Activated naive CD8-positive, alpha-beta T cell treated with anti-CD3 and anti-CD28 coated beads, Interleukin-2, amount 10 ng/mL, durations not matched to agents 7 days and 5 days (primary cell): ENCODE measurements at regions not wholly inside any gene's neighbourhood (a gene's known extent, or its start where the extent isn't known, plus 50 kb on each side); places are given as distances from the start of the nearest gene placed in this dataset.
"Not testable (repeated sequence)": the region's sequence is repeated elsewhere in the genome, so short reads cannot be mapped to it uniquely, and the experiment has no call there.

Experiments
- ATAC-seq: fragments of 150-1000 bp; cut with Tn5 transposase; one replicate; pipeline ENCODE4 v1.10.0; 2021; ENCODE audit warnings: low read depth, moderate library complexity
- POLR2A ChIA-PET: fragments of 350-600 bp; sonication (Branson Sonifier 250); formaldehyde crosslinking; loops from one replicate; lab custom pipeline; 2021; ENCODE audit warnings: antibody characterized with exemption; lab: Charles Lee
- DNase-seq: peaks from one replicate; pipeline ENCODE4 v3.0.0; 2021
- H3K27ac Mint-ChIP-seq: one replicate; pipeline ENCODE4 v1.8.0; 2022; ENCODE audit warnings: mild to moderate bottlenecking, mixed read lengths
- H3K27me3 Mint-ChIP-seq: one replicate; pipeline ENCODE4 v1.8.0; 2022; ENCODE audit warnings: mild to moderate bottlenecking, moderate library complexity, mixed read lengths
- H3K36me3 Mint-ChIP-seq: one replicate; pipeline ENCODE4 v1.8.0; 2021; ENCODE audit warnings: mild to moderate bottlenecking, mixed read lengths
- H3K4me1 Mint-ChIP-seq: one replicate; pipeline ENCODE4 v1.8.0; 2021; ENCODE audit warnings: mixed read lengths
- H3K4me3 Mint-ChIP-seq: one replicate; pipeline ENCODE4 v1.8.0; 2022; ENCODE audit warnings: mild to moderate bottlenecking, moderate library complexity, mixed read lengths
- H3K9me3 Mint-ChIP-seq: one replicate; pipeline ENCODE4 v1.8.0; 2021; ENCODE audit warnings: mixed read lengths

DNA sequence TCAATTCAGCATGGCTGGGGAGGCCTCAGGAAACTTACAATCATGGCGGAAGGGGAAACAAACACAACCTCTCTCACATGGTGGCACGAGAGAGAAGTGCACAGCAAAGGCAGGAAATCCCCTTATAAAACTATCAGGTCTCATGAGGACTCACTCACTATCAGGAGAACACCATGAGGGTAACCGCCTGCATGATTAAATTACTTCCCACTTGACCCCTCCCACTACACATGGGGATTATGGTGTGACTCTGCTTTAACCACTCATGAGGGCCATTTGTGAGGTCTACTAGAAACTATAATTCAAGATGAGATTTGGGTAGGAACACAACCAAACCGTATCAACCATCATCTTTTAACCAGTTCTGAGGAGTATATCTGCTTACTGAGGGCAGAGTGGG lies 387.4 kb upstream of the NFIA start:
- H3K36me3 Mint-ChIP-seq, result no peaks in the 10 kb centered on the region
- H3K27ac Mint-ChIP-seq, result no peak overlapping the region
- ATAC-seq, result no peak
- no peaks in the 10 kb centered on the region for H3K27me3 Mint-ChIP-seq
- H3K4me3 Mint-ChIP-seq, result no peak overlapping the region
- DNase-seq, result no peak
- H3K9me3 Mint-ChIP-seq, result no peaks in the 10 kb centered on the region
- POLR2A ChIA-PET, result no interaction called here
- H3K4me1 Mint-ChIP-seq, result no peaks in the 10 kb centered on the region

DNA sequence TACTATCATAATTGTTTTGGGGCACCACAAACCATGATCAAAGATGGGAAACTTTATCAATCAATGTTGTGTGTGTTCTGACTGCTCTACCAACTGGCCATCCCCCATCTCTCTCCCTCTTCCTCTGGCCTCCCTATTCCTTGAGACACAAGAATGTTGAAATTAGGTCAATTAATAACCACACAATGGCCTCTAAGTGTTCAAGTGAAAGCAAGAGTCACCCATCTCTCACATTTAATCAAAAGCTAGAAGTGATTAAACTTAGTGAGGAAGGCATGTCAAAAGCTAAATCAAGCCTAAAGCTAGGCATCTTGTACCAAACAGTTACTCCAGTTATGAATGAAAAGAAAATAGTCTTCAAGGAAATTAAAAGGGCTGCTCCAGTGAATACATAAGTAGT lies 390.3 kb upstream of the NFIA start:
- Mint-ChIP-seq H3K36me3 (no peaks in the 10 kb centered on the region), H3K27me3 (no peaks in the 10 kb centered on the region), H3K4me3 (no peak overlapping the region), H3K4me1 (no peaks in the 10 kb centered on the region), H3K9me3 (no peaks in the 10 kb centered on the region), H3K27ac (no peak overlapping the region)
- DNase-seq (no peak), ATAC-seq (no peak)
- POLR2A ChIA-PET, result no interaction called here

DNA sequence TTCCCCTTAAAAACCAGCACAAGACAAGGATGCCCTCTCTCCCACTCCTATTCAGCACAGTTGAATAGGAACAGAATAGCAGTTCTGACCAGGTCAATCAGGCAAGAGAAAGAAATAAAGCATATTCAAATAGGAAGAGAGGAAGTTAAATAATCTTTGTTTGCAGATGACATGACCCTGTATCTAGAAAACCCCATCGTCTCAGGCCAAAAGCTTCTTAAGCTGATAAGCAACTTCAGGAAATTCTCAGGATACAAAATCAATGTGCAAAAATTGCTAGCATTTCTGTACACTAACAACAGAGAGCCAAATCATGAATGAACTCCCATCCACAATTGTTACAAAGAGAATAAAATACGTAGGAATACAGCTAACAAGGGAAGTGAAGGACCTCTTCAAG lies 394.1 kb upstream of the NFIA start:
- H3K4me3 Mint-ChIP-seq, H3K27me3 Mint-ChIP-seq, ATAC-seq, H3K36me3 Mint-ChIP-seq, H3K27ac Mint-ChIP-seq, H3K4me1 Mint-ChIP-seq, DNase-seq, H3K9me3 Mint-ChIP-seq, POLR2A ChIA-PET: not testable (repeated sequence)

DNA sequence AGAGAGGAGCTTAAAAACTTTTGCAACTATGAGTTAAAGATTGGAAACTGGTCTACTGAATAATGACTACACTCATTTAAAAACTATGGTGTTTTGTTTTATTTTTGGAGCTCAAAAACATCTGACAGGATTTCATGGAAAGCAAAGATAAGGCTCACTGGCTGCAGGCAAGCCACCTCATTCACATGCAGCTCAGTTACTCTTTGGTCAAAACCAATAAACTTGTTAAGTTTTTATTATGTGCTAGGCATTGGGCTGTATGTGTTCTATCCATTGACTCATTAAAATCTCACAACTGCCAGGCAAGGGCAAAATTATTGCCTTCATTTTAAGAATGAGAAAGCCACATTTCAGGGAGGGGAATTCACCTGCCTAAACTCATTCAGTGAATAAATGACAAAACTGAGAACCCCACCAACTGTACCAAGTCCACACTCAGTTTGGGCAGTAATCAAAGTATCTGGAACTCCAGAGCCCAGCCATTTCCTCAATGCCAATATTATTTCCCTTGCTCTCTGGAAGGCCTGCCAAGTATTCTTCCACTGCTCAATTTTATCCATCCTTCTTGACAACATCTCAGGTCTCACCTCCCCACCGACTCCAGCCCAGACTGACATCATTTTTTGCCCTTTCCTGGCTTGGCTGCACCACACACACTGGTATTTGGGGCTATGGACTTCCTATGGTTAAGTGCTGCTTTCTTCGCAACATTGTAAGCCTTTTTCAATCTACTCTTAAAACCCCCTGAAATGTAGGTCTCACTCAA lies 401.1 kb upstream of the NFIA start:
- peaks cover 3% of the 10 kb centered on the region for H3K9me3 Mint-ChIP-seq
- no peak overlapping the region for H3K27ac Mint-ChIP-seq
- H3K4me3 Mint-ChIP-seq, result no peak overlapping the region
- ATAC-seq (no peak), DNase-seq (no peak)
- no peaks in the 10 kb centered on the region for H3K36me3 Mint-ChIP-seq
- H3K4me1 Mint-ChIP-seq, result no peaks in the 10 kb centered on the region
- H3K27me3 Mint-ChIP-seq, result no peaks in the 10 kb centered on the region
- POLR2A ChIA-PET, result no interaction called here

DNA sequence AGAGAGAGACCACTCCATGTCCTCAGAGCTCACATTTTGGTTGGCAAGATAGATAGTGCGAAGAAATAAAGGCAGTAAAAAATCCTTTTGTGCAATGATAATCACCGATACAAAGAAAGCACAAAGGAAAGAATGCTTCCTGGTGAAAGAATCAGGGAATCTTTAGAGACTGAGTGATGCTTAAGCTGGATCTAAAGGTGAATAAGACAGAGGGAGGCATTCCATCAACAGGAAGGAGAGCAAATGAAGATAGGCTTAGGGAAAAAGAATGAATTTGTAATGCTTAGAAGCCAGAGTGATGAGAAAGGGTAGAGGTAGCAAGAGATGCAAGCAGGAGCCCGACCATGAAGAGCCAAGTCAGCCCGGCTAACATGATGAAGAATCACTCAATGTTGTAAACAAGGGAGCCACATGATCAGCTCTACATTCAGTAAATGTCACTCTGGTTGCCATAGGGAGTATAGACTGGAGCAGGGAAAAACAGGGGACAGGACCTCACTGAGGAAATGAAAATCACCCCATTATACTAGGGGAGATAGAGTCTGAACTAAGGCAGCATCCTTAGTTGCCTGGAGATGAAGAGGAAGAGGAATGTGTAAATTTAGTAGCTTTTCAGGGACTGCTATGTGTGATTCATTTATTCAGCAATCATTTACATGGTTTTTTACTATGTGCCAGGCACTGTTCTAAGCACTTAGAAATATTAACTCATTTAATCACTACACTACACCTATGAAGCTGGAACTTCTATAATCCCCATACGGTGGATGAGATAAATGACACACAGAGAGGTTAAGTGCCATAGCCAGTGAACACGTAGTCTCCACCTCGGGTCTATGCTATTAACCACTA lies 402.6 kb upstream of the NFIA start:
- no peaks in the 10 kb centered on the region for H3K27me3 Mint-ChIP-seq
- peaks cover under 1% of the 10 kb centered on the region for H3K9me3 Mint-ChIP-seq
- H3K27ac Mint-ChIP-seq, result no peak overlapping the region
- H3K36me3 Mint-ChIP-seq, result no peaks in the 10 kb centered on the region
- H3K4me1 Mint-ChIP-seq, result no peaks in the 10 kb centered on the region
- POLR2A ChIA-PET, result no interaction called here
- H3K4me3 Mint-ChIP-seq, result no peak overlapping the region
- DNase-seq (no peak), ATAC-seq (no peak)

DNA sequence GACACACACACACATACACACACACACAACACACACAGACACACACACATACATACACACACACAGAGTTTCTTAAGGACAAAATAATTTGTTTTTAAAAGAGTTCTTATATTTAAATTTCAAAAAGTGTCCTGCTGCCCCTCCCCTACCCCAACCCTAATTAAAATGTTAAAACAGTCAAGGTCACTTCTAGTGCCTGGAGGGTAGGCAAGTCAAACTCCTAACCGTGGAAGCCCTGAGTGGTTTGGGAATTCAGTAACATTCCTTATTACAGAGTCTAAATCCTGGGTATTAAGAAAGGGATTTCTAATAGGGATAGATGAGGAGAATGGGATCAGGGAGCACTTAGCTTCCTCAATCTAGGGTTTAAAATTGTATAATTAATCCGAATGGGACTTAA lies 403.6 kb upstream of the NFIA start:
- H3K4me1 Mint-ChIP-seq, result no peaks in the 10 kb centered on the region

DNA sequence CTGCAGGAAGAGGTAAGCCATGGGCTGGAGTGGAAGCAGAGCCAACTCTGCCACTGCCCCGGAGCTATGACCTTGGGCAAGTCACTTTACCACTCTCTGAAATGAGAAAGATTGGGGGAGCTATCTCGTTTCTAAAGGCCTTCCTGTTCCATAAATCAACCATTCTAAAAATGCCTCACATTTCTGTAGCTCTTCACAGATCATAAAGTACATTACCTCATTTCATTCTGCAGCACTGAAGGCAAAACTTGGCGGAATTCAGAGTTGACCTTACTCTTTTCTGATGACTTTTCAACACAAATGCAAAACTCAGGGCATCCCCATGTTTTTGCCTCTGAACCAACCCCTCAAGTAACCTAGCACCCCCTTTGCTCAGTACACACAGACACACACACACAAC lies 404.0 kb upstream of the NFIA start:
- no peak overlapping the region for H3K27ac Mint-ChIP-seq
- ATAC-seq (no peak), DNase-seq (no peak)
- H3K27me3 Mint-ChIP-seq, result no peaks in the 10 kb centered on the region
- no peaks in the 10 kb centered on the region for H3K36me3 Mint-ChIP-seq
- H3K4me1 Mint-ChIP-seq, result no peaks in the 10 kb centered on the region
- H3K9me3 Mint-ChIP-seq, result no peaks in the 10 kb centered on the region
- POLR2A ChIA-PET, result no interaction called here
- H3K4me3 Mint-ChIP-seq, result no peak overlapping the region

More for the DNA sequence above, 403.6 kb upstream of the NFIA start:
- Mint-ChIP-seq H3K4me3 (no peak overlapping the region), H3K27me3 (no peaks in the 10 kb centered on the region), H3K9me3 (no peaks in the 10 kb centered on the region), H3K27ac (no peak overlapping the region), H3K36me3 (no peaks in the 10 kb centered on the region)
- DNase-seq (no peak), ATAC-seq (no peak)
- POLR2A ChIA-PET, result no interaction called here

DNA sequence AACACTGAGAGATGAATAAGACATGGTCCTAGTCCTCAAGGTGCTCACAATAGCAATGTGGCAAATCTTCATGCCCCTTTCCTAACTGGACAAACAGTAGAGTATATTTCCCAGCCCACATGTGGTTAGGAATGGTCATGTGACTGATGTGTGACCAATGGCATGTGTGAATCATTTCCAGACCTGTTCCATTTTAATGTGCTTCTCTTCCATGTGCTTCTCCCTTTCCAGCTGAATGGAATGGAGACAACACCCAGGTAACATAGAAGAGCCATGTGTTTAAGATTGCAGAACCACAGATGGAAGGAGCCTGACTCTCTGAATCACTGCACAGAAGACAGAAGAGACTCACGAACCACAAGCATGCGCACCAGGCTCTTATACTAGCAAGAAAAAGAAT lies 409.9 kb upstream of the NFIA start:
- Mint-ChIP-seq H3K36me3 (no peaks in the 10 kb centered on the region), H3K4me1 (no peaks in the 10 kb centered on the region), H3K4me3 (no peak overlapping the region), H3K27me3 (no peaks in the 10 kb centered on the region), H3K9me3 (no peaks in the 10 kb centered on the region), H3K27ac (no peak overlapping the region)
- no peak for DNase-seq
- POLR2A ChIA-PET, result no interaction called here
- ATAC-seq, result no peak

DNA sequence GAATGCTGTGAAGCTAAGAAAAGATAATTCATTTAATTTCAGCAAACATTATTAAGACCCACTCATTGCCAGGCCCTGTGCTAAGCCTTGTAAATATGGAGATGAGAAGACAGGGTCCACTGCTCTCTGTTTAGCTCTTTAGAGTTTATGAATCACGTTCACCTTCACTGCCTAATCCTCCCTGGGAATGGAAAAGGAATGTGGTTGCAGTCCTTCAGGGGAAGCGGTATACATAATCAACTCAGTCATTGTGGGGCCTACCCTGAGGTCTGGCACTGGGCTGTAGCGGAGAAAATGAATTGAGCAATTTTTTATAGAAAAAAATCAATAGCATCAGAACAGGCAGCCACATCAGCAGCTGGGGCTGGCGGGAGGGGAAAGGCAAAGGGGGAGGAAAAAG lies 412.1 kb upstream of the NFIA start:
- no peak overlapping the region for H3K4me3 Mint-ChIP-seq
- POLR2A ChIA-PET, result no interaction called here
- H3K27me3 Mint-ChIP-seq, result no peaks in the 10 kb centered on the region
- H3K27ac Mint-ChIP-seq, result no peak overlapping the region
- no peaks in the 10 kb centered on the region for H3K36me3 Mint-ChIP-seq
- no peaks in the 10 kb centered on the region for H3K9me3 Mint-ChIP-seq
- H3K4me1 Mint-ChIP-seq, result no peaks in the 10 kb centered on the region
- ATAC-seq (no peak), DNase-seq (no peak)

DNA sequence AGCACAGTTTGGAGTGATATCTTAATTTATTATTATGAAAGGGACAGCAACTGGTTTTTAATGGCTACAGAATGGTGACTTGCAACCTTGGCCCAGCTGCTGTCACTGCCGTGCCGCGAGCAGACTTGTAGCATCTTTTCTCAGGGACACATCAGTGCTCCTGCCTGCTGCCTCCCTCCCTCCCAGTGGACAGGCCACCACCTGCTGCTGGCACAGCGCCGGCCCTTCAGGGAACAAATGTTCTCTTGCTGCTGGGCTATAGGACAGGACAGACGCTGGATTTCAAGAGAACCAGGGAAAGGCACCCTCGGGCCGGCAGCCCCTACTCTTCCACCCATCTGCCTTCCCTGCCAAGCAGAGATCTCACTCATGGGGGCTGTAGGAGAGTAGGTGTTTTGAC lies 413.8 kb upstream of the NFIA start:
- H3K4me3 Mint-ChIP-seq, result no peak overlapping the region
- no peaks in the 10 kb centered on the region for H3K36me3 Mint-ChIP-seq
- POLR2A ChIA-PET, result no interaction called here
- no peaks in the 10 kb centered on the region for H3K9me3 Mint-ChIP-seq
- DNase-seq (no peak), ATAC-seq (no peak)
- no peak overlapping the region for H3K27ac Mint-ChIP-seq
- no peaks in the 10 kb centered on the region for H3K4me1 Mint-ChIP-seq
- no peaks in the 10 kb centered on the region for H3K27me3 Mint-ChIP-seq

DNA sequence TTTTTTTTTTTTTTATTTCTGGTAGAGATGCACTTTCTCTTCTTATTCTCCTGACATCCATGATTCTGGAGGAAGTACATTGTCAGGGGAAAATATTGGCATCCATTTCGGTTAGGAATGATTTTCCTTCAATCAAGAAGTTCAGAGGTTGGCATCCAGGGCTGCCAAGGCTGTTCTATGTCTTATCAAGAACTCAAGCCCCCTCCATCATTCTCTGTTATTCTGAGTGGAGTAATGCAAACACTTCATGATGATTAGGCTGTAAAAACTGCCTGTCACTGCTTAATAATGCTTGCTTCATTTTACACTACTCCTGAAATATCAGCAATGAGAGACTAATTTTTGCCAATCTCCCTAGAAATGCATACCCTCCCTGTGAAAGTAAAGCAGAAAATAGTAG lies 417.1 kb upstream of the NFIA start:
- ATAC-seq (no peak), DNase-seq (no peak)
- H3K27ac Mint-ChIP-seq, result no peak overlapping the region
- no peaks in the 10 kb centered on the region for H3K27me3 Mint-ChIP-seq
- no peaks in the 10 kb centered on the region for H3K9me3 Mint-ChIP-seq
- POLR2A ChIA-PET, result no interaction called here
- H3K36me3 Mint-ChIP-seq, result no peaks in the 10 kb centered on the region
- H3K4me3 Mint-ChIP-seq, result no peak overlapping the region
- no peaks in the 10 kb centered on the region for H3K4me1 Mint-ChIP-seq

DNA sequence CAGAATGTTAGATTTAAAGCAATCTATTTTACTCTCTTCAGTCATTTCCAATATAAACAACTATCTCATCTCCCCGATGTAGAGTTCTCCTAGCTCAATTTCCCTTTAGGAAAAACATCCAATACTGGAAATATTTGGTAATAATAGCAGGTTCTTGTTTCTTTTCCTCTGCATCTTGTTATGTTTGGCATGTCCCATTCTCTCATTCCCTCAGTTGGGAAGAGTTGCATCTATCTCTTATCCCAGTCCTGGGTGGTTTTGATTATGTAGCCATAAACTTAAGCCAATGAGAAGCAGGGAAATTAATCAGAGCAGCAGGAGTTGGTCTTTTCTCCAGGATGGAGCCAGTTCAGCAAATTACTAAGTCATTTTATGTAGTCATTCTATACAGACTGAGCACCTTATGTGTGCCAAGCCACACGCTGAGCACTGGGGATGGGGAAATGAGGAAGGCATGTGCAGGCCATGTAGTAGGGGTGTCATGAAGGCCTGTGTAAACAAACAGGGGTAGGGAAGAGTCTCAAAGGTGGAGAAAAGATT lies 418.2 kb upstream of the NFIA start:
- no peaks in the 10 kb centered on the region for H3K27me3 Mint-ChIP-seq
- POLR2A ChIA-PET, result no interaction called here
- no peaks in the 10 kb centered on the region for H3K9me3 Mint-ChIP-seq
- ATAC-seq (no peak), DNase-seq (no peak)
- no peak overlapping the region for H3K4me3 Mint-ChIP-seq
- H3K36me3 Mint-ChIP-seq, result no peaks in the 10 kb centered on the region
- no peaks in the 10 kb centered on the region for H3K4me1 Mint-ChIP-seq
- H3K27ac Mint-ChIP-seq, result no peak overlapping the region

DNA sequence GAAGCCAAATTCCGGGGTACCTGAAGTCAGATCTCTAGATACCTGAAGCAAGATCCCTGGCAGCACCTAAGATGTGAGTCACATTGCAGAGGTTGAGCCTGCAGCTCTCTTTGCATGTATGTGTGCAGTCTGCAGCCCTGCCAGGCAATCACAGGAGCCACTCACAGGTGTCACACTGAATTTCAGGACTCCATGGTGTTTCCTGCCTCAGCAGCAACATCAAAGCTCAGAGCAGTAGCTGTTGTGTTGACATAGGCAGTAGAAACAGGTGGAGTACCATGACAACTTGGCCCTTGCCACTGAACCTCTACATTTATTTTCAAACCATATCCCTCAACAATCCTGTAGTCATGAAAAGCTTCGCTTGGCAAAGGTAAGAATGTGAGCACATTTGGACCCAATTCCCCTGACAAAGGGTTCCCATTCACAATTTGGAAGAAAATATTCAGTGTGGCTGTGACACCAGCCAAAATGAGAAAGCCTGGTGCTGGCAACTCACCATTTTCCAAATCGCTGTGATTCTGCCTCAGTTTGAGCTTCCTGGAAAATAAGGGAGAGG lies 419.8 kb upstream of the NFIA start:
- DNase-seq, result no peak
- no peak overlapping the region for H3K4me3 Mint-ChIP-seq
- no peaks in the 10 kb centered on the region for H3K9me3 Mint-ChIP-seq
- no peaks in the 10 kb centered on the region for H3K4me1 Mint-ChIP-seq
- no peaks in the 10 kb centered on the region for H3K36me3 Mint-ChIP-seq
- POLR2A ChIA-PET, result no interaction called here
- H3K27me3 Mint-ChIP-seq, result no peaks in the 10 kb centered on the region
- no peak for ATAC-seq
- H3K27ac Mint-ChIP-seq, result no peak overlapping the region

DNA sequence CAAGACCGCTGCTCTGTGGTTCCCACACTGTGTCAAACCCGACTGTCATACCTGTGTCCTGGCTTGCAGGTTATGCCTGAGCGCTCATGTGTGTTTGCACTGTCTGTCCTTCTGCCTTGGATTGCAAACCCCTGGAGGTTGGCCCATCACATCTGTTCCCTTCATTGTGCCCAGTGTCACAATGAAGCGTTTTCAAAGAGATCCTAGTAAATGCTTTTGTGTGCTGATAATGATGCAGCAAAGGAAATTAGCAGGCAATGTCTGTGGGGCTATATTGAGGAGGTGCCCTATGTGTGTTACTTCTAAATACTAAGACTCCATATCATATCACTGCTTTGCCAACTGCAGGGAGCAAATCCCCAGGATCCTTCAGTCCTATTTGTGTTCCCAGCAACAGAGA lies 424.4 kb upstream of the NFIA start:
- no peaks in the 10 kb centered on the region for H3K9me3 Mint-ChIP-seq

More for the DNA sequence above, 424.4 kb upstream of the NFIA start:
- POLR2A ChIA-PET, result no interaction called here
- H3K27me3 Mint-ChIP-seq, result no peaks in the 10 kb centered on the region
- ATAC-seq (no peak), DNase-seq (no peak)
- no peak overlapping the region for H3K27ac Mint-ChIP-seq
- no peaks in the 10 kb centered on the region for H3K36me3 Mint-ChIP-seq
- H3K4me1 Mint-ChIP-seq, result no peaks in the 10 kb centered on the region
- H3K4me3 Mint-ChIP-seq, result no peak overlapping the region
